GM19035 (cell line): ENCODE measurements at regions not wholly inside any gene's neighbourhood (a gene's known extent, or its start where the extent isn't known, plus 50 kb on each side); places are given as distances from the start of the nearest gene placed in this dataset.
A peak's percentile ranks its signal among the peaks of the same experiment; 100 is the strongest.

Experiments
- ATAC-seq: cut with Tn5 transposase; IDR thresholded peaks from one replicate; pipeline ENCODE4 v1.9.1; 2021; ENCODE audit not compliant: unreplicated experiment

DNA sequence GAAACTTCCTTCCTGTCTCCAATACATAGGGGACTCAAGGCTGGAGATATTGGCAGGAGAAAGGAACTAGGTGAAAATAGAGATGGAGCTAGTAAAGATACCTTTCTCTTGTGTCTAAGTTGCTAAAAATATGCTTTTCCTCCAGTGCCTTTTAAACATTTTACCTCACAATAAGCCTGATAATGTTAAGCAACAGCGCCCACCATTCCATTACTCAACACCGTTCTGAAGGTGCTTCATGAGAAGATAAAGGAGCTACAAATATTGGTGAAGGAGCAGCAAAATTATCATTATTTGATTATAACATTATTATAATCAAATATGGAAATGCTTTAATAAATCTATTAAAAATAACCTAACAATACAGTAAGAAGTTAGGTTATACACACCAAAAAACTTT lies 83.6 kb upstream of the BARX2 start:
- ATAC-seq: no peak

DNA sequence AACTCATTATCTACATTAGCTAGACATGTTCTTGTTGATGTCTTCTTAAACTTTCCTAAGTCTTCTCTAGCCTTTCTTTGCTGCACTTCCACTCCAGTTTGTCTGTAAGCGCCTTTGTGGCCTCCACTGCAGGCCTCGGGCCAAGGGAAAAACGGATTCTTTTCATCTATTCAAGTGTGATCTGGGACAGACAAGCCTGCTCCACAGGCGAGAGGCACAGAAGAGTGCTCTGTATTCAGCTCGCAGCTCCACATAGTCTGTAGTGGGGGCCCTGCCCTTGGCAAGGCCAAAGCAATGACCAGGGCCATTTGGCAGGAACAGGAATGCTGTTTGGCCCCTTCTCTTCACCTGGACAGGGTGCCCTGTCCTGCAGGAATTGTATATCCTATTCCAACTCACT lies 84.1 kb upstream of the BARX2 start:
- no peak for ATAC-seq

DNA sequence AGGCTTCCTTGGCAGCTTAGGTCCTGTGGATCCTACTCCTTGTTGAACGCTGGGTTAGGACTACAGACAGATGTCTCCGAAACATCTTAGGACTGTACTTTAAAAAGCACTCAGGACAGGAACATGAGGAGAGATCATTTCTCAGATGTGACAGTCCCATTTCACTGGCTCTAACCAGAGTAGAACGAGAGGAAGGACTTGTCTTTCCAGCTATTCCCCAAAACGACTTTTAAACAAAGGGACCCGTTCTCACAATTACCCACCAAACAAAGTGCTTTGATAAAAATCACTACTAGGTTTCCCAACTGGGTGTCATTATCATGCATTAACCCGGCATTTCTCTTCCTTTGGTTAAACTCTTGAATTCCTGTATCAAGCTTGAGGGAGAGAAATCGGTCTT lies 84.7 kb upstream of the BARX2 start:
- no peak for ATAC-seq

DNA sequence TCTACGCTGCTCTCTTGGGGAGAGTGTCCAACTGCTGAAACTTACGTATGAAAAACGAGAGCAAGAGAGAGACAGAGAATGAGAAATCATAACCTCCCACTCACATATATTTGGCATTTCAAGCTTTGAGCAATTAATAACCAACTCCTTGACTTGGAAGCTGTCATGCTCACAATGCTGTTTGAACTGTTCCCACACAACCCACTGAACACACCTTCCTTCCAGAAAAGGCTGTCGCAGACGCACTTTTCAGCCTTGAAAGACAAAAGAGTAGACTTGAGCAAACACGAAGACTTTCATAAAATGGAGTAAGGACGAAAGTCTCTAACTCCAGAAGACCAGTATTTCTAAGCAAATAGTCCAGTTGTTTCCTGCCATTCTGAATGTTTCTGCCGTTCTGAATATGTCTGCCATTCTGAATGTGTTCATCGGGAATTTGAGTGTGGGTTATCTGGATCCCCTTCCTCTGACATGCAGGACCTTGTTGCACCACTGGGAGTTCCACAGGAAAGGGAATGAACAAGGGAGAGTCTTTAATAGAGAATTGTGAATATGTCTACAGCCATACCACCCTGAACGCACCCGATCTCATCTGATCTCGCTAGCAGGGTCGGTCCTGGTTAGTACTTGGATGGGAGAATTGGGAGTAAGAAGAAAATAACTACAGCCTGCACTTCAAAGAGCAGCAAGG lies 86.2 kb upstream of the BARX2 start:
- no peak for ATAC-seq

DNA sequence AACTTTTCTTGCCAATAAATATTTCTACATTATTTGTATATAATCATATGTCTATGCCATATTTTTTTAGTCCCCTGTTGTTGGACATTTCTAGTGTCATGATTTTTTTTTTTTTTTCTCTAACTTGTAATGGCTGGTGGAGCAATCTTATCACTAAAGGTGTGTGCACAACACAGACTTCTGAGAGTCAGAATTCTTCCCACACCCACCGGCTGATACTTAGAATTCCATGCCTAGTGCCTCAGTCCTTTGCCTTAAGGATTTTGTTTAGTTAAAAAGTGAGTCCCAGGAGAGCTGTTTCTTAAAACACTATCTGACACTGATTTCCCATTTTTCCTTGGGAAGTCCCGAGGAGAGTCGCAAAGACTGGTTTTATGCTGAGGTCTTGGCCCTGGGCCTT lies 87.7 kb upstream of the BARX2 start:
- no peak for ATAC-seq

DNA sequence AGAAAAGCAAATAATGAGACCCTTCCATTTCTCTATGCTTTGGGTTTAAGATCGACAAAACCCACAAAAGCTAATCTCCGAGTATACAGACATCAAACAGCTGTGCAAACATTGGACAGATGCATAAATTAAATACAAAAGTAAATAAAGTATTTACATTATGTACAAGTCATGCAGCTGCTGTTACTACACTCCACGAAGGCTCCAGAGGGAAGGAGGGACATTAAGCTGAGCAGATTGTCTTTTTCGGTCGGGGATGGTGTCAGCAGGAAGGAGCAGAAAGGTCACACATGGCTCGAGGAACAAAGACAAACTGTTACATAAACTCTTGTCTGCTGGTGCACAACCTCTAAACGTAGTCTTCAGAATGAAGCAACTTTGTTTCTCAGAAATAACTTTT lies 88.8 kb upstream of the BARX2 start:
- no peak for ATAC-seq

DNA sequence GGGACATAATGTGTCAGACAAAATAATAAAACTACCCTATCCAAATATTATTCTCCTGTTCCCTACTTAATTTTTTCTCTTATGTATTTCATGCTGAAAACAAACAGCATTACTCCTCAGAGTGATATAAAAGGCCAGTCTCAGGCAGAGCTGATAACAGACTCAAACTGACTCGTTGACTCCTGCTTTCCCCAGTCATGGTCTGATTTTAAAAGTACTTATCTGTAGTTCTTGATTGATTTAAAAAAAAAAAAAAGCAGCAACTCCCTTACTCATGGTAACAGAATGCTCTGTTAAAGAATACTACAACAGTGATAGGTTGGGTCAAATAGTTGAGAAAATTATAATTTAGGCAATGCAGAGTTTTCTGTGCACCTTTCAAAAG lies 90.3 kb upstream of the BARX2 start:
- ATAC-seq: no peak

DNA sequence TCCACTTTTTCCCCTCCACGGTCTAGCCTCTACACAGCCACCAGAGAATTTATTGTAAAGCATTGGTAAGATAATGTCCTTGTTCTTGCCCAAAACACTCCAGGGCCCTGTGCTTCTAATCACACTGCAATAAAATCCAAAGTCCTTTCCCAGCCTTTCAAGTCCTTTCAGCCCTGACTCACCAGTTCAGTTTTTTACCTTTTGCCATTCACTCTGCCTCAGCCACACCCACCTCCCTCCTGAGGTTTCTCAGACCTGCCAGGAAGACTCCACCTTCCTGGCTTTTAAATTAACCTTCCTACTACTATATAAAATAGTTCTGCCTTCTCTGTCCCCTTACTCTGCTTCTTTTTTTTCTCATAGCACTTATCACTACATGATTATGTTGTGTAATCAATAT lies 91.0 kb upstream of the ARHGAP32 start:
- no peak for ATAC-seq

DNA sequence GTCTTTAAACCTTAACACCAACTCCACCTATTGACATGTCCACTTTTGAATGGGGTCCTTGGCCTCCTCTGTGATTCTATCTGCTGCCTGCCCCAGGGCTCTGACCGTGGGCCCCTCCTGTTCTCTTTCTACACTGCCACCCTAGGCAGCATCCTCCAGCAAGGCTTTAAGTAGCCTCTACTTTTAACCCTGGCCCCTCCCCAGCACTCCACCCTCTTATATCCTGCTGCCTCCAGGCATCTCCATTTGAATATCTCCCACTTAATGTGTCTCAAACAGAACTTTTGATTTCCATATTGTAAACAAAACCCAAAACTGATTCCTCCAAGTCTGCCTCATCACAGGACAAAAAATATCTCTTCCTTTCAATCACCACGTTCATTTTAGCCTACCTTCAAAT lies 90.5 kb upstream of the ARHGAP32 start:
- ATAC-seq: no peak

DNA sequence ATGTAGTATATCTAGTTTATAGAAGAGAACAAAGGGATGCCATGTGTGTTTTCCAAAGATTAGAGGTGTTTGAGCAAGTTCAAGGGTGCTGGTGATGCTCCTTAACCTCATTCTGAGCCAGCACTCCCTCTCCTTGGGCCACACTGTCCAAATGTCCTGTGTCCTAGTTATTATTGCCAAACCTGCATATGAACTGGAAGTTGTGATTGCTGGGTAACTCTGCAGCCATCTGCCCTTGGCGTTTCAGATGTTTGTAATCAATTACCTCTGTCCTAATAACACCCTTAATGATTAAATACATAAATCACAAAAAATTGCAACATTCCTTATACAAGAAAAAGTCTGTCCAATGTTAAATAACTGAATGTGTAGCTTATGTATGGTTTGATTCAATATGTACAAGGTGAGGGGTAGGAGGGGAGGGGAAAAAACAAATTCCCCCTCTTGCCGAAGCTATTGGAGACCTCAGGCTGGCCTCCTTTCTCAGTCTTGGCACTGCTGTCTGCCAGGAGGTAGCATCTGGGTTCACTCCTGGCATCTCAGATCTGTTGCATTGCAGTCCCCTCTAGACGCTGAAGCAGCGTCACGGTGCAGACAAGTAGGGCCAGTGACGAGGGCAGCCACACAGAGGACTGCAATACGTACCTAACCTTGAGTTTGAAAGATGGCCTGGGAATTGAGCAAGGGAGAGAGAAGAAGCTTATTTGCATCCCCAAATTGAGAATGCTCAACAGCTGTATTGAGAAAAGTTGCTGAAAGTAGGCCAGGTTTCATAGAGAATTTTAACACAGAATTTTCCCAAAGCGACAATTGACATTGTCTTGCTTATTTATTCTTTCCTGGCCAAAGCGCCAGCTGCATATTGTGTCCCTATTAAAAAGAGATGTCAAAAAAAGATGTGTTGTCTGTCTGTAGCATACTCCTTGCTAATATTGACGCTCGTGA lies 89.6 kb upstream of the ARHGAP32 start:
- ATAC-seq: no peak

DNA sequence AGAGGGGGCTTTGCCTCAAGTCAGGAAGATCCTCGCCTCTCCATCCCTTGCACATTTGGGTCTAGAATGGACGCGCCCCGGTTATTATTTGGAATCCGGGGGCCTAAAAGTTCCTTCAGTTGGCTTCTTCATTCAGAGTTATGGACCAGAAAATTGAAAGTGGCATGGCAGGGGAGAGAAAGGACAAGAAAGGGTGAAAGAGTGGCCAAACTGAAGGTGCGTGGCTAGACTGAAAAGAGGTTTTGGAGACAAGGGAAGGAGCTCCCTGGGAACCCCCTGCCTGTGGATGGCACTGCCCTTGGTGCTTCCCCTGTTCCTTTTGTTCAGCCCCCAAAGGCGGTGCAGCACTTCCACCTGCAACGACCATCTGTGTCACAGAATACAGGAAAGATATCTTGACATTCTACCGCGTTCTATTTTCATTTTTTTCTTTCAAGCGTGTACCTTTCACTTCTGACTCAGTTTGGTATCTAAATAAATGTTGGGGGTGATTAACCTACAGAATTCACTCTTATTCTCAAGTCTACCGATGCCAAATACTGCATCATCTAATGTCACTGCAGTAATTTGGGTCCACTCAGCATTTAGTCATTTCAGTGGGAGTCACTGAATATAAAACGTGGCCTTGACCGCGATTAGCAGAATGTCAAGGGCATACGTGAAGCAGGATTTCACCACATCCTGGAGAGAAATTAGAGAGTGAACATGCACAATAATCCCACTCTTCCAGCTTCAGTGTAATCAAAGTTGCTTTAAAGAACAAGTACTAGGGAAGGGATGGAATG lies 88.1 kb upstream of the ARHGAP32 start:
- no peak for ATAC-seq

DNA sequence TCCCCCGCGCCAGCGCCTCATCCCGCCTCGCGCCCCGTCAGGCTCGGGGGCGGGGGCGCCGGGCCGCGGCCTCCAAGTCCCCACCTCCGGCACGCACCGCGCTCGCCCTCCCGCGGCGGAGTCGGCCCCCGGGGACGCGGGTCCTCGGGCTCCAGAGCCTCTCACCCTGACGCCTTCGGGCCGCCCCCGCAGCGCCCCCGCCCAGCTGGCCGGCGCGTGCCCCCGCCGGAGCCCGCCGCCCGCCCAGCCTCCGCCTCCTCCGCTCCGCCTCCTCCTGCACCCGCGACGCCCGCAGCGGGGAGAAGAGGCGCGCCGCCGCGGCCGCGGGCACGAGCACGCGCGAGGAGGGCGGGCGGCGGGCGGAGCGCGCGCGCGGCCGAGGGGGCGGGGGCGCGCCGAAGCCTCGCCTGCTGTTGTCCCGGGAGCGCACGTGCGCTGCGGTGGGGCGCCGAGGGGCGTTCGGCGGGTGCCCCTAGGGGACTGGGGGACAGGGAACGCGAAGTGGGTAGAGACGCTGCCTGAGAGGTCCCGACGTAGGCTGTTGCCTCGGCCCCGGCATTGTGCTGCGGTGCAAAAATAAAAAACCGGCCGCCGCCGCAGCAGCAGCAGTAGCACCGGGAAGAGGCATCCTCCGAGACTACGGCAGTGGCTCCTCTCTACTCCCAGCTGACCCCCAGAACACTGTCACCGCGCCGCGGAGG lies 87.4 kb upstream of the ARHGAP32 start:
- peak; percentile 72 for ATAC-seq

DNA sequence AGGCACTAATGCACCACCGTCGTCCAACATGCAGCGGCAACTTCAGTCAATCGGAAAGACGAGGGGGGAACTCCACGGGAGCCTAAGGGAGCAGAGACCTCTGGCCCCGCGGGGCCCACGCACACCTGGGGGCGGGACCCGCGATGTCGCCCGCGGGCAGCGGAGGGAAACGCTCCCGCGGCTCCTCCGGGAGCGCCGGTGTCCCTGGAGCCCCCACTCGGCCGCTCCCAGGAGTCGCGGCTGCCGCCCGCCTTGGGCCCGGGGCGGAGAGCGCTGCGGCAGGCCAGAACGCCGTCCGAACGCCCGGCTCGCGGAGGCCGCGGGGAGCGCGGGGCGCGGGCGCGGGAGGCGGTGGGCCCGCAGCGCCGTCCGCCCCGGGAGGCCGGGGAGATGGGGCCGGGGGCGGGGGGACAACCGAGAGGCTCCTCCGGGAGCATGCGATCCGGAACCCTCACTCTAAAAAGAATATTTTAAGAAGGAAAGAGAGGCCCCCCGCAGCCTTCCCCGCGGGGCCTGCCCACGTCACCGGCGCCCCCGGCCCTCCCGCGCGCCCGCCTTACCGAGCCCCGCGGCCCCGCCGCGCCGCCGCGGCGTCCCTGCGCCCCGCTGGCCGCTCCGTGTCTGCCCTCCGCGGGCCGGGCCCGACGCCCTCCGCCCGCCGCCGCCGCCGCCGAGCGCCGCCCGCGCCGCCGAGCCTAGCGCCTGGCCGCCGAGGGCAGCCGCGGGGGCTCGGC lies 86.6 kb upstream of the ARHGAP32 start:
- peak; percentile 46 for ATAC-seq

DNA sequence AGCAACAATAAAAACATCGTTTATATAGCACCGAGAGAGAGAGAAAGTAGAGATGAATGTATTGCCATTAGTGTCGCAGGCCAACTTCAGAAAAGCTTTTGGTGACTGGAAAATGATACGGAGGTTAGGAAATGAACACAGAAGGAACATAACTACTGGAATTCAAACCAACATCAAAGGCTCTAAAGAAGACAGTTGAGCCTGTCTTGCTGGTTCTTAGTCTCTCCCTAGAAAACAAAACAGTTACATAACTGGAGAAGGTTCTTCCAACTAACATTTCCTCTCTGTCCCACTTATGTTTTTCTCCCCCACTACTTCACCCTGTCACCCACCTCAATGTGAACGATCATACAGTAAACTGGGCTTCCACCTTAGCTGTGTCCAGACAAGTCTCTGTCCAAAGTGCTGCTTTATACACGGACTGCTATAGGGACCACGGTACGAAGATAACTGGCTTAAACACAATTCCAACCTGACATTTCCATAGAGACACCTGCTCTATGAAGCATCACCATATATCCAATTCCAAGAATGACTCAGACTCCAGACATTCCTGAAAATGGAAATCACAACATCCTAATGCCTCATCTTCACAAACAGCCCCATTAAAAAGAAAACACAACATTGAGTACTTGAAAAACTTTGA lies 85.2 kb upstream of the ARHGAP32 start:
- ATAC-seq: no peak

DNA sequence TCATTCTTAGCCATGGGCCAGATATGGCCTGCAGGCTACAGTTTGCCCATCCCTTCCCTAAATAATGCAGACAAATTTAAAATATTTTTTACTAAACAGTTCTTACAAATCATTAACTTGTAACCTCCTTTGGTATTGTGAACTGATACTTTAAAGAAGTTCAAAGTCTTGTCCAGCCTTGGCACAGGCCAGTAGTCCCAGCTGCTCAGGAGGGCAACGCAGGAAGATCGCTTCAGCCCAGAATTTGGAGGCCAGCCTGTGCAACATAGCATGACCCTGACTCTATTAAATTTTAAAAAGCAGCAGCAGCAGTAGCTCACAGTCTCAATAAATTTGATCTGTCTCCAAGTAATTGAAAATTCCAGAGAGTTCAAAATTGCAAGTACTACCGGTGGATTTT lies 83.7 kb upstream of the ARHGAP32 start:
- ATAC-seq: no peak

DNA sequence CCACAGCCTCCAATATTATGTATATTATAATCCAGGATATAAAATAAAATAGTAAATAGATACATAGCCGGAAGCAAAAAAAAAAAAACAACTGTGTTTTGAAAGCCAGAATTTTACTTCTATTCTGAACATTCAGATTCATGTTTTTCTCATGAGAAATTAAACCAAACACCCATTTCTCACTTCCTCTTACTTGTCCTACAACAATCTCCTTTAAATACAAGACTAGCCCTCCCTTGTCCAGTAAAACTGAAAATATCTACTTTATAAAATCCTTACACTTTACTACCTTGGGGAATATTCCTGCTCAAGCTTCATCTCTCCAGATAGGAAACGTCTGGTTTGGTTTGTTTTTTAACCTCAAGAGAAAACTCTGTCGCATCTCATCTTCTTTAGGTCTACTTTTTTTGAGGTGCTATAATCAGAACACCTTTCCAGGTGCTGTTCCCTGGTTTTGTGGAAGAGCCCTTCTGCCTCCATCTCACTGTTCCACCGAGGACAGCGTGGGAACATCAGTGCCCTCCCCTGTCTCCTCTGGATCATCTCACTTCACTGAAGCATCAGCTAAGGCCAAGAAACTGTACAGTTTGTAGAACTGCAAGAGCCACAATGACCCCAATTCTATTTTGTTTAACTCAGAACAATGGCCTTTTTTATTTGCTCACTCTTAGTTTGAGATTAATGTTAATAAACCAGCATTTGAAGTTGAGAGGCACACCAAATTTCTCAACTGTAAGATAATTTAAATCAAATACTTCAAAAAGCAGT lies 82.0 kb upstream of the ARHGAP32 start:
- ATAC-seq: no peak

DNA sequence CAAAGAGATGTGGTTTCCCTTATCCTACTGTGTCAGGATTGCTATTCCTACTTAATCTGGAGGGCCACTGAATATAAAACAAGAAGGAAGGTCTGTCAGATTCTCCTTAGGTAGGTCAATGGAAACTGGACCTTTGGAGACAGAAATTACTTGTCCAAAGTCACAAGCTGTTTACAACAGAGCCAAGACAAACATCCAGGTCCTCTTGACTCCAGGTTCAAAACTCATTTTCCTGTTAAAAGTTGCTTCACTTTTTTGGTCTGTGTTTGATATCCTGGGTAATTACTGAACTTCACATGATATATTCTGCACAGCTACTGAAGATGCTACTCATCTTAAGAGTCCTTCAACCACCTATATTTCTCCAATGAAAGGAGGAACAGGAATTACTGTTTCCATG lies 81.2 kb upstream of the ARHGAP32 start:
- ATAC-seq: no peak

DNA sequence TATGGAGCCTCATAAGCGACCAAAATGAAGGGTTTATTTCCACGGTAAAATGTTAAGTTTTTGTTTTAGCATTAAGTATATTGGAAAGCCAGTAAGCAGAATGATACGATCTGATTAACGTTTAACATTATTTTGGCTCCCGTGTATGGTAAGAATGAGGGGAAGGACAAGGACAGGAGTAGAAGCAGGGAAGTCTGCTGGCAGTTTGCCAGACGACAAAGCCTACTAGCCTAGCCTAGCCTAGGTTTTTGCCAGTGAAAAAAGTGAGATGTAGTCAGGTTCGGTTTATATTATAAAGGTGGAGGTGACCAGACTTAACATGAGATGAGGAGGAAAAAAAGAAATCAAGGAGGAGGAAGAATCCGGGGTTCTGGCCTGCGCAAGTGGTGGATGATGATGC lies 78.9 kb upstream of the ARHGAP32 start:
- ATAC-seq: no peak

DNA sequence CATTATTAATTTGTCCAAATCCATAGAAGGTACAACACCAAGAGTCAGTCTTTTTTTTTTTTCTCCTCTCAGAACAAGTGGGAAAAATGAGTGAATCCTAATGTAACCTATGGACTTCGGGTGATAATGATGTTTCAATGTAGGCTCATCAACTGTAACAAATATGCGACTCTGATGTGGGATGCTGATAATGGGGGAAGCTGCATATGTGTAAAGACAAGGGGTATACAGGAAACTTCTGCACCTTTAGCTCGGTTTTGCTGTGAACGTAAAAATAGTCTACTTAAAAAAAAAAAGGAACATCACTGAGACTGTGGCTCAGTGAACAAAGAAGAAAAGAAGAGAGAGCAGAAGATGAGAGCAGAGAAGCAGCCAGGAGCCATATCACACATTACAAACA lies 78.3 kb upstream of the ARHGAP32 start:
- no peak for ATAC-seq
